ENCODE measurements at regions not wholly inside any gene's neighbourhood (a gene's known extent, or its start where the extent isn't known, plus 50 kb on each side); places are given as distances from the start of the nearest gene placed in this dataset.

GRCh38 chr10:84693006-84693405 lies 364.6 kb downstream of the CCSER2 start:
- H3K27me3 Mint-ChIP-seq (ENCODE audit: unreplicated experiment) = peaks cover 6% of the 10 kb centered on the region
- no TSS peak for BruUV-seq (replicated peaks)
- CTCF ChIA-PET = no interaction called here
- intact Hi-C loops (cut with micrococcal nuclease; ENCODE audit: unreplicated experiment) = no loop called here
- no peaks in the 10 kb centered on the region for H3K9me3 Mint-ChIP-seq (ENCODE audit: low read depth, unreplicated experiment)
- no peak overlapping the region for H3K4me3 Mint-ChIP-seq (ENCODE audit: low read depth, unreplicated experiment)
- no peak overlapping the region for H3K27ac Mint-ChIP-seq (ENCODE audit: unreplicated experiment)
- H3K36me3 Mint-ChIP-seq (ENCODE audit: insufficient read depth, unreplicated experiment) = no peaks in the 10 kb centered on the region
- DNase-seq = no peak
- no peaks in the 10 kb centered on the region for H3K4me1 Mint-ChIP-seq (ENCODE audit: low read depth, unreplicated experiment)
- TF ChIP-seq, protein P1, sequence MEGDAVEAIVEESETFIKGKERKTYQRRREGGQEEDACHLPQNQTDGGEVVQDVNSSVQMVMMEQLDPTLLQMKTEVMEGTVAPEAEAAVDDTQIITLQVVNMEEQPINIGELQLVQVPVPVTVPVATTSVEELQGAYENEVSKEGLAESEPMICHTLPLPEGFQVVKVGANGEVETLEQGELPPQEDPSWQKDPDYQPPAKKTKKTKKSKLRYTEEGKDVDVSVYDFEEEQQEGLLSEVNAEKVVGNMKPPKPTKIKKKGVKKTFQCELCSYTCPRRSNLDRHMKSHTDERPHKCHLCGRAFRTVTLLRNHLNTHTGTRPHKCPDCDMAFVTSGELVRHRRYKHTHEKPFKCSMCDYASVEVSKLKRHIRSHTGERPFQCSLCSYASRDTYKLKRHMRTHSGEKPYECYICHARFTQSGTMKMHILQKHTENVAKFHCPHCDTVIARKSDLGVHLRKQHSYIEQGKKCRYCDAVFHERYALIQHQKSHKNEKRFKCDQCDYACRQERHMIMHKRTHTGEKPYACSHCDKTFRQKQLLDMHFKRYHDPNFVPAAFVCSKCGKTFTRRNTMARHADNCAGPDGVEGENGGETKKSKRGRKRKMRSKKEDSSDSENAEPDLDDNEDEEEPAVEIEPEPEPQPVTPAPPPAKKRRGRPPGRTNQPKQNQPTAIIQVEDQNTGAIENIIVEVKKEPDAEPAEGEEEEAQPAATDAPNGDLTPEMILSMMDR (IDR thresholded peaks at IDR 0.05; ENCODE audit: unreplicated experiment) = no peak

DNA sequence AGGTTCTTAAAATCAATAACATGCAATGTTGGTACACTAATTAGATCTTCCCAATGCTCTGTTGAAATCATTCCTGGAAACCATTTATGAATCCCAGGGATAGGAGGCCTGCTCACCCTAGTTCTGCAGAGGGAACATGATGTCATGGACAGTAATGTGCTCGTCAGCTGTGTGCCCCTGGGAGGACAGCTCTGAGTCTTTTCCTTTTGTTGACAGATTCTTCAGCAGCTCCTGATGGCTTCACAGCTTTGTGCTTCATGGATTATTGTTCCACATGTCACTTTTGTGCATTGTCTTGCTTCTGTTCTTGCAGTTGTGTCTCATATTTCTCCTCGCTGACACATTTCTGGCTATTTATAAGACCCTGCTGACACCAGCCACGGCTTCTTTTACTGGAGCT lies 367.5 kb downstream of the CCSER2 start:
- no peak for DNase-seq
- intact Hi-C loops (cut with micrococcal nuclease; ENCODE audit: unreplicated experiment) = no loop called here
- H3K9me3 Mint-ChIP-seq (ENCODE audit: low read depth, unreplicated experiment) = no peaks in the 10 kb centered on the region
- H3K4me3 Mint-ChIP-seq (ENCODE audit: low read depth, unreplicated experiment) = no peak overlapping the region
- H3K36me3 Mint-ChIP-seq (ENCODE audit: insufficient read depth, unreplicated experiment) = no peaks in the 10 kb centered on the region
- no peak overlapping the region for H3K27ac Mint-ChIP-seq (ENCODE audit: unreplicated experiment)
- no peaks in the 10 kb centered on the region for H3K4me1 Mint-ChIP-seq (ENCODE audit: low read depth, unreplicated experiment)
- TF ChIP-seq, protein P1 (IDR thresholded peaks at IDR 0.05; ENCODE audit: unreplicated experiment) = no peak
- CTCF ChIA-PET = no interaction called here
- no TSS peak for BruUV-seq (replicated peaks)
- peaks cover 35% of the 10 kb centered on the region for H3K27me3 Mint-ChIP-seq (ENCODE audit: unreplicated experiment)

GRCh38 chr10:84696610-84697009 lies 368.2 kb downstream of the CCSER2 start:
- no peaks in the 10 kb centered on the region for H3K9me3 Mint-ChIP-seq (ENCODE audit: low read depth, unreplicated experiment)
- H3K4me3 Mint-ChIP-seq (ENCODE audit: low read depth, unreplicated experiment) = no peak overlapping the region
- H3K36me3 Mint-ChIP-seq (ENCODE audit: insufficient read depth, unreplicated experiment) = no peaks in the 10 kb centered on the region
- no TSS peak for BruUV-seq (replicated peaks)
- H3K27ac Mint-ChIP-seq (ENCODE audit: unreplicated experiment) = no peak overlapping the region
- DNase-seq = no peak
- intact Hi-C loops (cut with micrococcal nuclease; ENCODE audit: unreplicated experiment) = no loop called here
- H3K4me1 Mint-ChIP-seq (ENCODE audit: low read depth, unreplicated experiment) = no peaks in the 10 kb centered on the region
- TF ChIP-seq, protein P1 (IDR thresholded peaks at IDR 0.05; ENCODE audit: unreplicated experiment) = no peak
- H3K27me3 Mint-ChIP-seq (ENCODE audit: unreplicated experiment) = peaks cover 42% of the 10 kb centered on the region
- CTCF ChIA-PET = no interaction called here

- CTCF ChIA-PET = no interaction called here
- no peak for DNase-seq
- H3K27ac Mint-ChIP-seq (ENCODE audit: unreplicated experiment) = no peak overlapping the region
- H3K27me3 Mint-ChIP-seq (ENCODE audit: unreplicated experiment) = peaks cover 50% of the 10 kb centered on the region
- BruUV-seq (replicated peaks) = no TSS peak
- H3K36me3 Mint-ChIP-seq (ENCODE audit: insufficient read depth, unreplicated experiment) = no peaks in the 10 kb centered on the region
- no peak overlapping the region for H3K4me3 Mint-ChIP-seq (ENCODE audit: low read depth, unreplicated experiment)
- H3K4me1 Mint-ChIP-seq (ENCODE audit: low read depth, unreplicated experiment) = no peaks in the 10 kb centered on the region
- no peaks in the 10 kb centered on the region for H3K9me3 Mint-ChIP-seq (ENCODE audit: low read depth, unreplicated experiment)
- intact Hi-C loops (cut with micrococcal nuclease; ENCODE audit: unreplicated experiment) = no loop called here
- TF ChIP-seq, protein P1 (IDR thresholded peaks at IDR 0.05; ENCODE audit: unreplicated experiment) = no peak
Observed at GRCh38 chr10:84698989-84699388, 370.6 kb downstream of the CCSER2 start.
